ENCODE measurements at regions not wholly inside any gene's neighbourhood (a gene's known extent, or its start where the extent isn't known, plus 50 kb on each side); places are given as distances from the start of the nearest gene placed in this dataset.

DNA sequence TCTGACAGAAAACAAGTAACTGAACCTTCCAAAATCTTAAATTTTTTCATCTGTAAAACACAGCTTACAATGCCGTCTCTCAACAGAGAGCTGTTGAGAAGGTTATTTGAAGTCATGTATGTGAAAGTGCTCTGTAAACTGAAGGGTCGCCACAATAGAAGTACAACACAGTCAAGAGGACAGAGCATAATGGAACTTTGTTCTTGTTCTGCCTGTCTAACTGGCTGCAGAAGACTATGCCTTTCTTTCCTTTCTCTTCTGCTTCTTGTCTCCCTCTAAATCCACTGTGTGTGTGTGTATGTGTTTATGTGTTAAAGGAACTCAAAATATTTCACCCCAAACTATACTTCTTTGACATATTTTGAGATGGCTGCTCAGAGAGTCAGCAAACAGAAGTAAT, 365.8 kb upstream of the RND3 start:
- TF ChIP-seq ZBTB21 (tag by site-specific recombination; IDR thresholded peaks at IDR 0.05) (no peak), ZNF416 (tag by site-specific recombination; IDR thresholded peaks at IDR 0.05) (no peak), ZBTB7A (tag by site-specific recombination; IDR thresholded peaks at IDR 0.05; ENCODE audit: low read depth) (no peak), ZFP37 (tag by site-specific recombination; IDR thresholded peaks at IDR 0.05) (no peak), ZBTB8A (tag by site-specific recombination; IDR thresholded peaks at IDR 0.05) (no peak)
- TF ChIP-seq, protein P1, sequence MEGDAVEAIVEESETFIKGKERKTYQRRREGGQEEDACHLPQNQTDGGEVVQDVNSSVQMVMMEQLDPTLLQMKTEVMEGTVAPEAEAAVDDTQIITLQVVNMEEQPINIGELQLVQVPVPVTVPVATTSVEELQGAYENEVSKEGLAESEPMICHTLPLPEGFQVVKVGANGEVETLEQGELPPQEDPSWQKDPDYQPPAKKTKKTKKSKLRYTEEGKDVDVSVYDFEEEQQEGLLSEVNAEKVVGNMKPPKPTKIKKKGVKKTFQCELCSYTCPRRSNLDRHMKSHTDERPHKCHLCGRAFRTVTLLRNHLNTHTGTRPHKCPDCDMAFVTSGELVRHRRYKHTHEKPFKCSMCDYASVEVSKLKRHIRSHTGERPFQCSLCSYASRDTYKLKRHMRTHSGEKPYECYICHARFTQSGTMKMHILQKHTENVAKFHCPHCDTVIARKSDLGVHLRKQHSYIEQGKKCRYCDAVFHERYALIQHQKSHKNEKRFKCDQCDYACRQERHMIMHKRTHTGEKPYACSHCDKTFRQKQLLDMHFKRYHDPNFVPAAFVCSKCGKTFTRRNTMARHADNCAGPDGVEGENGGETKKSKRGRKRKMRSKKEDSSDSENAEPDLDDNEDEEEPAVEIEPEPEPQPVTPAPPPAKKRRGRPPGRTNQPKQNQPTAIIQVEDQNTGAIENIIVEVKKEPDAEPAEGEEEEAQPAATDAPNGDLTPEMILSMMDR (tag by site-specific recombination; IDR thresholded peaks at IDR 0.05), result no peak
- TF ChIP-seq, protein P2, sequence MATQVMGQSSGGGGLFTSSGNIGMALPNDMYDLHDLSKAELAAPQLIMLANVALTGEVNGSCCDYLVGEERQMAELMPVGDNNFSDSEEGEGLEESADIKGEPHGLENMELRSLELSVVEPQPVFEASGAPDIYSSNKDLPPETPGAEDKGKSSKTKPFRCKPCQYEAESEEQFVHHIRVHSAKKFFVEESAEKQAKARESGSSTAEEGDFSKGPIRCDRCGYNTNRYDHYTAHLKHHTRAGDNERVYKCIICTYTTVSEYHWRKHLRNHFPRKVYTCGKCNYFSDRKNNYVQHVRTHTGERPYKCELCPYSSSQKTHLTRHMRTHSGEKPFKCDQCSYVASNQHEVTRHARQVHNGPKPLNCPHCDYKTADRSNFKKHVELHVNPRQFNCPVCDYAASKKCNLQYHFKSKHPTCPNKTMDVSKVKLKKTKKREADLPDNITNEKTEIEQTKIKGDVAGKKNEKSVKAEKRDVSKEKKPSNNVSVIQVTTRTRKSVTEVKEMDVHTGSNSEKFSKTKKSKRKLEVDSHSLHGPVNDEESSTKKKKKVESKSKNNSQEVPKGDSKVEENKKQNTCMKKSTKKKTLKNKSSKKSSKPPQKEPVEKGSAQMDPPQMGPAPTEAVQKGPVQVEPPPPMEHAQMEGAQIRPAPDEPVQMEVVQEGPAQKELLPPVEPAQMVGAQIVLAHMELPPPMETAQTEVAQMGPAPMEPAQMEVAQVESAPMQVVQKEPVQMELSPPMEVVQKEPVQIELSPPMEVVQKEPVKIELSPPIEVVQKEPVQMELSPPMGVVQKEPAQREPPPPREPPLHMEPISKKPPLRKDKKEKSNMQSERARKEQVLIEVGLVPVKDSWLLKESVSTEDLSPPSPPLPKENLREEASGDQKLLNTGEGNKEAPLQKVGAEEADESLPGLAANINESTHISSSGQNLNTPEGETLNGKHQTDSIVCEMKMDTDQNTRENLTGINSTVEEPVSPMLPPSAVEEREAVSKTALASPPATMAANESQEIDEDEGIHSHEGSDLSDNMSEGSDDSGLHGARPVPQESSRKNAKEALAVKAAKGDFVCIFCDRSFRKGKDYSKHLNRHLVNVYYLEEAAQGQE (tag by site-specific recombination; IDR thresholded peaks at IDR 0.05), result no peak
- TF ChIP-seq, protein P3, sequence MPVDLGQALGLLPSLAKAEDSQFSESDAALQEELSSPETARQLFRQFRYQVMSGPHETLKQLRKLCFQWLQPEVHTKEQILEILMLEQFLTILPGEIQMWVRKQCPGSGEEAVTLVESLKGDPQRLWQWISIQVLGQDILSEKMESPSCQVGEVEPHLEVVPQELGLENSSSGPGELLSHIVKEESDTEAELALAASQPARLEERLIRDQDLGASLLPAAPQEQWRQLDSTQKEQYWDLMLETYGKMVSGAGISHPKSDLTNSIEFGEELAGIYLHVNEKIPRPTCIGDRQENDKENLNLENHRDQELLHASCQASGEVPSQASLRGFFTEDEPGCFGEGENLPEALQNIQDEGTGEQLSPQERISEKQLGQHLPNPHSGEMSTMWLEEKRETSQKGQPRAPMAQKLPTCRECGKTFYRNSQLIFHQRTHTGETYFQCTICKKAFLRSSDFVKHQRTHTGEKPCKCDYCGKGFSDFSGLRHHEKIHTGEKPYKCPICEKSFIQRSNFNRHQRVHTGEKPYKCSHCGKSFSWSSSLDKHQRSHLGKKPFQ (tag by site-specific recombination; IDR thresholded peaks at IDR 0.05), result no peak

Measured in HEK293 (cell line).